Left renal pelvis (tissue), 4 donors: ENCODE measurements at regions not wholly inside any gene's neighbourhood (a gene's known extent, or its start where the extent isn't known, plus 50 kb on each side); places are given as distances from the start of the nearest gene placed in this dataset.

Experiments used
- DNase-seq, 4 donors: peaks; one replicate each; pipeline ENCODE4 v3.0.0-alpha.2; 2013; ENCODE audit warnings: low read depth in 4 of 4, low spot score in 3 of 4

GRCh38 chr3:65234499-65234898, 546.7 kb upstream of the ADAMTS9 start:
- no peak for DNase-seq

- DNase-seq, result no peak
Measured at GRCh38 chr3:65233561-65233960, 545.8 kb upstream of the ADAMTS9 start.

- DNase-seq, result no peak
Measured at GRCh38 chr3:65231544-65231943, 543.7 kb upstream of the ADAMTS9 start.

GRCh38 chr3:65230261-65231139, 542.7 kb upstream of the ADAMTS9 start:
- no peak for DNase-seq

DNA sequence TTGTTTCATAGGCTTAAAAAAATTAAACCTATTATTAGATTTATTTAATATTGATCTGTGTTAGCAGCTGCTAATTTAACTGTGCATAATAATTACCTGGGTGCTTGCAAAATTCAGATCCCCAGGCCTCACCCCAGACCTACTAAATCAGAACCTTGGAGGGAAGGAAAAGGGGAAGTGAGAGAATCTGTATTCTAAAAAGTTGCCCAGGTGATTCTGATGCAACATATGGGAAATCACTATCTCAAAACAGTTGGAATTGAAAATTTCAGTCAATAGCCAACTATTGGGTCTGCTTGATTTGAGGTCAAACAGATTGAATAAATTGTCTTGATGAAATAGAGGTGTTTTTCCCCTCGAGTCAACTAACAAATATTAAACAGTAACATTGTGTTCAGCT, 538.5 kb upstream of the ADAMTS9 start:
- DNase-seq, result no peak

- DNase-seq, result no peak
Measured at GRCh38 chr3:65210026-65210814, 522.4 kb upstream of the ADAMTS9 start.

DNA sequence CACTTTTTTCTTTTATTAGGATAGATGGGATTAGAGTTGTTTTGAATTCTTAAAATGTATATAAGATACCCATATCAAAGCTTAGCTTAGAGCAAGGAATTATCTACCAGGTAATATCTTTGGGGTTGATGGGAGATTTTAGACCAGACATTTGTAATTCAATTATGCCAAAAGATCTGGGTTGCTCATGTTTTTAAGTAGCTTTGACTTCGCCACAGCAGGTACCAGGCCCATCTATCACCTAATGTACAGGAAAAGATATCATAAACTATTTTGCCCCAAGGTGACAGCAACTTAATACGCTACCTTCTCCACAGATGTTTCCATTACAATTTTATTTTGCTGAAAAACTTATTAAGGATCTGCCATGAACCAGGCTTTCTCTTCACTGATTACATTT, 514.6 kb upstream of the ADAMTS9 start:
- DNase-seq, result no peak

- no peak for DNase-seq
Measured at GRCh38 chr3:65201926-65202325, 514.1 kb upstream of the ADAMTS9 start.

- no peak for DNase-seq
Measured at GRCh38 chr3:65200310-65200970, 512.6 kb upstream of the ADAMTS9 start.

DNA sequence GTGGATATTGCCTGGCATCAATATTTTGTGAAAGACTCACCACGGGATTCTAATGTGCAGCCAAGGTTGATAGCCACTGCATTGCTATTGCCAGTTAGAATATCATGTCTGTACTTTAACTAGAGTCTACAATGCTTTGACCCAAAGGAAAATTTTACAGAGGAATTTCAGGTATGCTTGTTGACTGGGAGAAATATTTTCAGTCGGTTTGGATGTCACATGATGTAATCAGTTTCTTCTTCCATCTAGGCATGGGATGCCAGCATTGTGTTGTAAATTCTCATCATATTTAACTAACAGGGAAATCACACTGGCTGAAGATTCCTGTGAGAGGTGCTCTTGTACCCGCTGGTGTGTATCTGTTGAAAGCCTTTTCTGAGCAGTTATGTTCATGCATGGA, 508.9 kb upstream of the ADAMTS9 start:
- DNase-seq, result no peak

DNA sequence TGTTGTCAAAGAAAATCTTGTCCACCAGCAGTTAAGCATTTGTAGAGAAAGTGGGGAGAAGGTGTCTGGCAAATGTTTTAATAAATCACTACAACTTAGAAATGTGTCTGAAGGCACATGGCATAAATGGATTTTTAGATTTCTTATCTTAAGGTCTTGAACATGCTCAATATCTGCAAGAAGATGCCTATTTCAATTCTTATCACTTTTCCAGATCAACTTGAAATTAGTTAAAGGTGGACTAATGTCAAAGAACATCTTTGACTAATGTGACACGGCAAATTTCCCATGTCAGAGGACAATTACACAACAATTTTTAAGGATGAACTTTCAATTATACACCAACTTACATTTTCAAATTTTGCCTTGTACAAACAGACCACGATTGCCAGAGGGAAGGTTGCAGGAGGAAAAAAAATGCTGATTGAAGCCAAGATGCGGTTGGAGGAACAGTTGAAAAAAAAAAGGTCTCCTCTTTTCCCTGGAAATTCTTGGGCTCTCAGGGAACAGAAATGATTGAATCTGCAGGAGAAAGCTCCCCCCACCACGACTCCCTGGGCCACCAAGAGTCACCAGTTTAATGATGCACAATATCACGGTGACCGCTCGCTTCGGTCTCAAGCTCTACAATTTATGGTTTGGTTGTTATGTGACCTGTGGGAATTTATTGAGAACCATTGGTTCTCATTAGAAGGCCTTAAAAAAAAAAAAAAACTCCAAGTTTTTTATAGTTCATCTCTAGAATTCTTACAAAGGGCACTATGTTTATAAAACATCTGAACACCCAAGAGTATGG, 507.6 kb upstream of the ADAMTS9 start:
- no peak for DNase-seq

DNA sequence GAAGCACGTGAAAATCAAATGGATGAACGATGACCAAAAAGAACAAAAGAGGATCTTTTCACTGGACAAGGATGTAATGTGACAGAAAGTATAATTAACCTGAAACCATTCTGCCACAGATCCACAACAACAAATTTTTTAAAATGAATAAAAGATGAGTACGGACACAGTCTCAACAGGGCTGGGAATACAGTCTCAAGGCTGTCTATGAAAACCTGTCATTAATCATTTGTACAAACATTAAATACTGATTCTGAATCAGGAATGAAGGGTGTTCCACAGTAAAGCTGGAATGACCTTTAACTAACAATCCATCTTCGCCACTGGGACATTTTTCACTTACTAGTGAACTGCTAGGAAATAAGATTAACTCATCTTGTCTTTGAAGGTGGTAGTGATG, 506.9 kb upstream of the ADAMTS9 start:
- DNase-seq, result no peak

DNA sequence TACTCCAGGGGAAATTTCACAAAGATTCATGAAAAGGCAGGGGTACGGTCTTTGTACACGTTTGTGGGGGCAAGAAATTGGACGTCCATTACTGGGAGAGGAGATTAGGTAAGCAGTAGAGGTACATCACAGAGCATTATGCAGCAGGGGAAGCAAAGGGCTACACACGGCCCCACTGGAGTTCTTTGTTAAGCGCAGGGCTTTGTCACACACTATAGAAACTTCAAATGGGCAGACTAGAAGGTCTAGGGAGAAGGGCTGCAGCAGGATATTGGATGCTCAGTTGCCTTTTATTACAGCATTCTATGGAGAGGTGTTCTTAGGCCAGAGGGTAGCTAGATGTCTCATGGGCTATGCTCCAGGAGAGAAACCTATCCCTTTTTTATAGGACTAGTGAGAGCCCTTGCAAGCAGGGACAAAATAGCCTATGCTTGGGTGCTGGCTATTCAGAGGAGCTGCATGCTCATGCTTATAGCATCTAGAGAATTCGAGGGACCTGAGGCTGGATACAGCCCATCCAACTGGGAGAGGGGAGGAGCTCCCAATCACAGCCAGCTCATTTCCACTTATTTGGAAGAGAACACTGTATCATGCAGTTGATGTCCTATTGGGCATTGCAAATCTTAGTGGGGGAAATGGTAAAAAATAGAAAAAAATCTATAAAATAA, 506.4 kb upstream of the ADAMTS9 start:
- no peak for DNase-seq

DNA sequence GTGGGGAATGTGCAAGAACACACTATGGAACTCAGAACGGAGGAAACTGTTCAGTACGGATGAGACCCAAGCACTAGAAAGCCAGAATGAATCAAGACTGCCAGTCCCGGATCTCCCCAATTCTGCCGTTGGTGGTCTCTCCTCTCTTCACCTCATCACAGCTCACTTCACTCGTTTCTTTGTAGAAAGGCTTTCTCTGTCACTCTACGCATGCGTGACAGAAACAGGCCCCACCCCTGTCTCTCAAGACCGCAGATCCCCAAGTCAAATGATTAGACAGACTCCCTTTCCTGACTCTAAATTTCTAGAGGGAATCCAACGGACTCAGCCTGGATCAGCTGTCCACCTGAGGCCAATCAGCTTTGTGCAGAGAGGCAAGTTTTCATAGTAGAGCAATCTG, 505.7 kb upstream of the ADAMTS9 start:
- no peak for DNase-seq

- no peak for DNase-seq
Measured at GRCh38 chr3:65190111-65190510, 502.3 kb upstream of the ADAMTS9 start.

GRCh38 chr3:65186268-65186667, 498.5 kb upstream of the ADAMTS9 start:
- no peak for DNase-seq

DNA sequence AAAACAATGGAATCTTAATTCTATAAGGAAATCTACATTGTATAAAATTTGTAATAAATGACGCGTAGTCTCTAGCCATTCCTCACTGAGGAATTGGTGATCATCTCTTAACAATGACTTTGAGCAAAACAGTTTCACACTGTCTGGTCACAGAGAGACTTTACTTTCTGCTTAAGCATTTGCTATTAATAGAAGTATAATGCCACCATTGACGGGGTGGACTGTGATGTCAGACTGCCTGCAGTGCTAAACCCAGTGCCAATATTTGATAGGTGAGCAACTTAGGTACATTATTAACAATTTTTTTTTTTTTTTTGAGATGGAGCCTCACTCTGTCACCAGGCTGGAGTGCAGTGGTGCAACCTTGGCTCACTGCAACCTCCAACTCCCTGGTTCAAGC, 494.9 kb upstream of the ADAMTS9 start:
- DNase-seq, result no peak

DNA sequence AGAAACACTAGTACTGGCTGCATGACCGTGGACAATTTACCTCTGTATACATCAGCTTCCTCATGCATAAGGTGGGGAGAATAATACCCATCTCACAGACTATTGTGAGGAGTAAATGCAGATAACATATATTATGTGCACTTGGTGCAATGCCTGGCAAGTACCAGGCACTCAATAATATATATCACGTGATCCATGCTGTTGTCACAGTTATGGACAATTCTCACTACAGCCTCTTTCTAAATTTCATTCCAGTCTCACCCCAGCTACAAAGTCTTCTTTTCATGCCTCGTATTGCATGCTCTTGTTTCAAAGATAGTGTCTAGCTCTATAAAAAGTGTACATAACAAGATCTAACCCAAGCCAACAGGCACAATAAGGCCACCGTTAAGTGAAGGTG, 494.3 kb upstream of the ADAMTS9 start:
- DNase-seq, result no peak

DNA sequence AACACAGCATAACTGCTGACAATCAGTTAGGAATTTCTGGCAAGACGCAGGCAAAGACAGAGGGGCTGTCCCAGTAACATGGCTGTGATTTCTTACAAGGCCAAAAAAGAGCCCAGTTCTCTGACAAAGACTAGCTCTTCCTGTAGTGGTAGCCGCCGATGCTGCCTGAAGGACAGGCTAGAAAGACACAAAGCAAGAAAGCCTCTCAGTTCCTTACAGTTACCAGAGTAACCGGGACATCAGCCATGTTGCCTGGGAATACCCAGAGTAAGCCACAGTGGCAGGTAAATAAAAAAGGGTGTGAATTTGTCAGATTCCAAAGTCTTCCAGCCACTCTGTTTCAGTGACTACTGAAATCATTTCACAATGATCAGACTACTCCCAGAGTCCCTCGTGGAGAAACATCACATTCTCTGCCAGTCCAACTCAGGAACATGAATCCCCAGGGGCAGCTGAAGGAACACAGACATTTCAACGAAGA, 493.6 kb upstream of the ADAMTS9 start:
- DNase-seq, result no peak

DNA sequence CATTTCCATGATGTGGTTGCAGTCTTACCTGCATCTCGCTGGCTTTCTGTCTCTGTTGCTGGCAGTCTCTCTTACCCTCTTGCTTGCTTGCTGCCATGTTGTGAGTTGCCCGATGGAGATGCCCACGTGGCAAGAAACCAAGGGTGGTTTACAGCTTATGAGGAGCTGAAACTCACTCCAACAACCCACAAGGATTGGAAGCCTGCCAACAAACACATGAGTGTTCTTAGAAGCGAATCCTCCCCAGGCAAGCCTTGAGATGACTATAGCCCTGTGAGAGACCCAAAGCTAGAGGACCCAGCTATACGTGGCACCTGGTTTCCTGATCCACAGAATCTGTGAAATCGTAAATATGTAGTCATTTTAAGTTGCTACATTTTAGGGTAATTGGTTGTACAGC, 490.9 kb upstream of the ADAMTS9 start:
- no peak for DNase-seq
